HG03139 (cell line): ENCODE measurements at regions not wholly inside any gene's neighbourhood (a gene's known extent, or its start where the extent isn't known, plus 50 kb on each side); places are given as distances from the start of the nearest gene placed in this dataset.

Experiments
- ATAC-seq: cut with Tn5 transposase; IDR thresholded peaks from one replicate; pipeline ENCODE4 v1.9.1; 2021; ENCODE audit not compliant: unreplicated experiment

DNA sequence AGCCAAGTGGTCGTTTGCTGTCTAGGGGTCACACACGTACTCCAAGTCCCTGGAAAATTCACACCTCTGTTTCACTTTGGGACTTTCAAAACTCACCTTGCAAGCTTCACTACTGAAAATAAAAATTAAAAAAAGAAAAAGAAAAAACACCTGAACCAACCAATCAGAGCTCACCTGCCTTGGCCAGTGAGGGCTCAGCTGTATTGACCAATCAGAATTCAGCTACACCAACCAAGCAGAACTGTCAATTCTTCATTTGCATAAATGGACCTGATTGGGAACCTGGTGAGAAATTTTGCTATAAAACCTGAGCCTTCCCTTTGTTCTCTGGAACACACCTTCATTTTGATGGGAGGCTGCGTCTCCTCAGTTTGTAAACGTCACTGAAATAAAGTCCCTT lies 176.4 kb downstream of the TTC32 start:
- no peak for ATAC-seq

DNA sequence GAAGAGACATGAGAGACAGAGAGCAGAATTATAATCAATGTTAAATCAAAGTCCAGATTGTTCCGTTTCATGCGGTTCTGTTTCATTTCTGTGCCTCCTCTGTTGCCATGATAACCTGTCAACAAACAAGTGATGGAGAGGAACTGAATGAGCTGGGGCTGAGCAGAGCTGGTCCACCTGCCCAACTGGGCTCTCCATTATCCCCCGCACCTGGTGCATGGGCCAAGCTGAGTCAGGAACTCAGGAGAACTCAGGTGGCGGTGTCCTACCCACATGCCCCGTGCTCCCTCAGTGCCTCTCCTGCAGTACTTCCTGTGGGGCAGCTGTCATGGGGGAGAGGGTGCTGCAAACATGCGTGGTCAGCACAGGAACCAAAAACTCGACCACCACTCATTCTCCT lies 178.8 kb downstream of the TTC32 start:
- ATAC-seq, result no peak

DNA sequence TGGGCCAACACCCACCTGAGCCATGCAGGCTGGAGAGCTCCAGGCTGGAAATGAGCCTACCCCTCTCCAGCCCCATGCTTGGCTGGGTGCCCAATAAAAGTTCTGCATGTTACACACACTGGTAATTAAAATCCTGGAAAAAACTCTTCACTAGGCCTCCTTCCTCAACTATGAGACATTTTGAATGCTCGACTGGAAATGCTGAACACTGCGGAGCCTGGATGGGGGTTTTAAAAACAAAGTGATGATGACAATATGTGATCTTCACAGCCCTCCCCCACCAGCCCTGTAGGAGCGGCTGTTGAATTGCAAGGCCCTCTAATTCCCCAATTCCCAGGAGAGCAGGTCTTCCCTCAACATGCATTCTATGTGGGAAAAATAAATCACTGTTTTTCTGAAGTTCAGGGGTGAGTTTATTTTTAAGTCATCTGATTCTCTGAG lies 179.2 kb downstream of the TTC32 start:
- ATAC-seq, result no peak

DNA sequence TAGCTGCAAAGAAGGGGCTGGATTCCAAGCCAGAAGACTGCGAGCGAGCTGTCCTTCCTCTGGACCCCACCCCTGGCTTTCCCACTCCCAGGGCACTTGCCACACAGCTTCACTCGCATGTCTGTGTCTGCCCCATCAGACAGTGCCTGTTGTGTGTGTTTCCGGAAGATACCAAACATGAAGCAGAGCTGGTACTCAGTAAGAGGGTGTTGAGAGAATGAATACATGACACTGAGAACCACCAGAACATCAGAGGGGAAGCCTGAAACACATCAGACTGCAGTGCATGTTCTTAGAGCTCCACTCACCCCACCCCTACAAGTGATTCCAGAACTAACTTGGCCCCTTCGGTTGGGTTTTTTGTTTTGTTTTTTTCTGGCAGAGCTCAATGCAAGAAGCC lies 181.5 kb downstream of the TTC32 start:
- ATAC-seq, result no peak

DNA sequence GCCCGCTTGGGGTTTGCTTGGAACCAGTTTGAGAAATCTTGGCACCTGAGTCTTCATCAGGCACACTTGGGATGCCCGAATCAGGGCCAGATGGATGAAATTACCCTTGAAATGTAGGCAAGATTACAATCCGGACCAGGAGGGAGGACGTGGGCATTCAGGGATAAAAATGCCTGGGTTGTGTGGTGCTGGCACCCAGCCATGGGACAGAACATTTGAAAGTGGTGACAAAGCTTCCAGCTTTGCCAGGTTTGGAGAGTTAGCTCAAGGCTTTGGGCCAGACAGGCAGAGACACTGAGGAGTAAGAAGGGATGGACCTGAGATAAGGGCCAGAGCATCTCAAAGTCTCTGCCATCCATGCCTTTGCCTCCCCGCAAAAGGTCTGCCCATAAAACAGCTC lies 182.2 kb downstream of the TTC32 start:
- ATAC-seq, result no peak

DNA sequence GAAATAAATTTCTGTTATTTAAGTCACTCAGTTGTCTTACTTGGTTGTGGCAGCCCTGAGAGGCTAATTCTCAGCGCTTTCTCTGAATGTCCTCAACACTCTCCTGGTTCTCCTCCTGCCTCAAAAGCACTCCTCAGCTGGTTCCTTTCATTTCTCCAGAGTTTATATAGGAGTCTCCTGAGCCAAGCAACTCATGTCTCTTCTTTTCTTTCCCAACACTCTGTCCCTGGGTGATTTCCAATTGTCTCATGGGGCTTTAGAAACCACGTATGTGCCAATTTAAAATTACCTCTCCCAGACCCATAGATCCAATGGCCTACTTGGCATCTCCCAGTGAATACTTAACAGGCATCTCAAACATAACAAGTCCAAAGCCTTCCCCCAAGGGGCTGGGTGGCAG lies 184.3 kb downstream of the TTC32 start:
- ATAC-seq, result no peak

DNA sequence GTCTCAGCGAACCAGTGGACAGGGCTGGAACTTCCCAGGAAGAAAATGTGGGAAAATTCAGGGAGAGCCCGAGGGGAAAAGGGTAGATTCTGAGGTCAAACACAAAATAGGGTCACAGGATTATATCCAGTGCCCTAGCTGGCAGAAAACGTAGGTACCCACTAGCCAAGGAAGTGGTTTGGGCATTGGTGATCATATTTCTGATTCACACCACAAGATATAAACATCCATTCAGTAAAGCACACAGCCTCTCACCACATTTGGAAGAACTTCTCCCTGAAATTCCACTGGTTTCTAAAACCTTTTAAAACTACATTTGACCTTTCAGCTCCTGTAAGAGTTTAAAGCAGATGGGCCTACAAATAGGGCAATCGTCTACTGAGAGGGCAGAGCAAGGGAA lies 186.9 kb downstream of the TTC32 start:
- ATAC-seq, result no peak

DNA sequence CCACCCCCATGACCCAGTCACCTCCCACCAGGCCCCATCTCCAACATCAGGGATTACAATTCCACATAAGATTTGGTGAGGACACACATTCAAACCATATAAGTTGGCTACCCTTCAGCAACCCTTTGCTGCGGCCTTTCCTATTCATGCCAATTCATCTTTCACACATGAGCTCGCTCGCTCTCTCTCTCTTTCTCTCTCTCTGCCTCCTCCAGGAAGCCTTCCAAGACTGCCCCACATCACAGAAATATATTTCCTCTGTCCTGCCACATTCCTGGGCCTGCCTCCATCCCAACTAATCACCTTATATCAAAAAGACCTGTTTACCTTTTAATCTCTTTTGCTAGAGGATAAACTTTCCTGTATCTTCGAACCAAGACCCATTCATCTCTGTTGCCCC lies 188.9 kb downstream of the TTC32 start:
- no peak for ATAC-seq

DNA sequence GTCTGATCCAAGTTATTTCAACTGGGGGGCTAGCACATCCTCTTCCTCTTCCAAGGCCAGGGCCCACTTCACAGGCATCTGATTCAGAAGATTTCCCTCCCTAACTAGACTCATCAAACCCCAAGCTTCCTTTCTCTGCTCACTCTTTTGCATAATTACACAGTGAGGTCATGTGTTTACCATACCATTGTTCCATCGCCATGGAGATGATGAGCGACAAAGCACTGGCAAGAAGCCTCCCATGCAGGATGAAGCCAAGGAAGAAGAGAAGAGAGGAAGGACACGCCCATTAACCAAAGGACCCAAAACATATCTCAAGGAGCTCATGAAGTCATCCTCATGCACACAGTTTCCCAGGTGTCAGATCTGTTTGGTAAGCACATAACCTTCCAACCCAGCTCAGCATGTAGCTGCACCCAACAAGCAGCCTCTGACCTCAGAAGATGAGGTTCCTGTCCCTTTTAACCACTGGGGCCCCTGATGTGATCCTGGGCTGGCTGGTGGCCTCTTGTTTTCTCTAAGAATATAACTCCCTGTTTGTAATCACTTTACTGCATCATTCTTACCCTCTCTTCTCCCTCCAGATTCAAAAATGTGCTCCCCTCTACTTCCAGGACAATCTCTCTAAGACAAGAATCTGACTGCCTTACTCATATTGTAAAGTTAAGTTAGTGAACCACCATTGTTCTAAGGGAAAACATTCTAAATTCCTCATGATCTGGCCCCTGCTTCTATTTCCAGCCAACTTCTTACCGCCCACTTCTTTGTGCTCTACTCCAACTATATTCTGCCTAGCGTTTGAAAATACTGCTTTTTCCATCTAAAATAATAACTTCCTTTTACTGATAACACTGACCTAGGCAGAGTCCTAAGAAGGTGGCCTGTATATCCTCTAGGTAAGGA lies 190.1 kb downstream of the TTC32 start:
- ATAC-seq, result no peak

DNA sequence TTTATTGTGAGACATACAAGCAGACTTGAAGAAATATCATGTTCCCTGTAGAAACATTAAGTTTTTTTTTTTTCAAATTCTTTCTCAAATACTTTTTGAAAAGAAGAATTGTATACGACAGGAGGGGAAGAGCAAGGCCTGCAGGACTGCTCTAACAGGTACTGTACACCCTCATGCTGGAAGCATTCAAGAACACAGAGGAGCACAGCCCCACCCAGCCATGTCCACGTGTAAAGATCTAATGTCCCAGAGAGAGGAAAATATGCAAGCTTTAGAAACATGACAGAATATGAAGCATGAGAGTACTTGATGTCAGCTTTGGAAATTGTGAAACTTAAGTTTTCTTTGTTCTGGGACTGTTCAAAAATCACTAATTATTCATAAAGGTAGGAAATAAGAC lies 191.6 kb downstream of the TTC32 start:
- ATAC-seq, result no peak

DNA sequence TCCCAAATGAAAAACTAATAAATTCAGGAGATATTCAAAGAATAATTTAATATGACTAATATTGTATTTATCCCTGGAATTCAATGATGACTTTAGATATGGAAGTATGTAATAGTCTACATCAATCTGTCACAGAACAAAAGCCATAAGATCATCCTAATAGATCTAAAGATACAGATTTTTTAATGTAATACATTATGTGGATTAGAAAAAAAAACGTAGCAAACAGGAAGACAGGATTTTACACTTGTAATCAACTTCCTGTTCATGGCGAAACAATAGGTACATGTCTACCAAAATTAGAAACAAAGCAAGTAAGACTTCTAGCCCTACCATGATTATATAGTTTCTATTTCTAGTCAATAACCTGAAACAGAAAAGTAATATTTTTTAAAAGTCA lies 192.2 kb downstream of the TTC32 start:
- no peak for ATAC-seq

DNA sequence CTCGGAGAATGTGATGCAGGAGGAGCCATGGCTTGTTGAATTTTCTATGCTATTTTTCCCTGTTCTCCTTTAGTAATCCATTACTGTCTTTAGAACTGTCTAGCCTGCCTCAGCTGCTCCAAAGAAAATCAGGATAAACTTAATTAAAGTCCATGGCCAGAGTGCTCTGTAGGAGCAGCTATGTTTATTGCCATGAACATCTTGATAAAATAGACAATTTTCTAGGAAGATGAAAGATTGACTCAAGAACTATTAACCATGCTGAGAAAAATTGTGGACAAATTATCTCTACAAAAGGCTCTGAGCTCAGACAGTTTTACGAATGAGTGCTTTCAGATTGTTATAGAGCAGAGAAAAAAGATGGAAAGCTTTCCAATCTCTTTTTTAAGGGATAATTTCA lies 193.0 kb downstream of the TTC32 start:
- ATAC-seq, result no peak

DNA sequence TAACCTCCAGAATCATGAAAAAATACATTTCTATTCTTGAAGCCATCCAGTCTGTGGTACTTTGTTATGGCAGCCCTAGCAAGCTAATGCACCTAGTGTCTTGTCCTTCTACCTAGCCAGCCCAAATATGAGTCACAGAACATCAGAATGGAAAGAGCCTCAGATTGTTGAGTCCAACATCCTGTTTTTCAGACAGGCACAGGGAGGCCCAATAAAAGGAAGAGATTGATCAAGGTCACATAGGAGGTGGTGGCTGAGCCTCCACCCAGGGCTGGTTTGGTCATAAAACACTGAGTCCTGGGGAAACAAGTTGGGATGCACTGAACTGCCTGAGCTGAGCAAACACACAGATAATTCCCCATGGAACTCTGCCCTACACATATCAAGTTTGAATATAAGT lies 195.5 kb downstream of the TTC32 start:
- no peak for ATAC-seq

DNA sequence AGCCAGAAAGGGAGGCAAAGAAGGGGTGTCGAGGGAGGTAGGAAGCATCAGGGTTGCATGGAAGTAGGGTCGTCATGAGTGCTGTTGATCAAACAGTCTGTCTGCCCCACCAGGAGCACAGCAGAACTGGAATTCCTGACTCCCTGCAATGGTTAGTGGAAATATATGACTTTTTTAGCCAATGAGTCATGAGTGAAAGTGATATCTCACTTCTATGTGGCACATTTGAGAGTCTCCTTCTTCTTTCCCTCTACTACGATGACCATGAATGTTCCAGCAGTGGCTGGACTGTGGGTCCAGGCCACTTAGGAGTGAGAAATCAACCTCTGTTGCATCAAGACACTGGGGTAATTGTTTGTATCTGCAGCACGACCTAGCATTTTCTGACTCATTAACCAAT lies 199.5 kb downstream of the TTC32 start:
- ATAC-seq, result no peak

DNA sequence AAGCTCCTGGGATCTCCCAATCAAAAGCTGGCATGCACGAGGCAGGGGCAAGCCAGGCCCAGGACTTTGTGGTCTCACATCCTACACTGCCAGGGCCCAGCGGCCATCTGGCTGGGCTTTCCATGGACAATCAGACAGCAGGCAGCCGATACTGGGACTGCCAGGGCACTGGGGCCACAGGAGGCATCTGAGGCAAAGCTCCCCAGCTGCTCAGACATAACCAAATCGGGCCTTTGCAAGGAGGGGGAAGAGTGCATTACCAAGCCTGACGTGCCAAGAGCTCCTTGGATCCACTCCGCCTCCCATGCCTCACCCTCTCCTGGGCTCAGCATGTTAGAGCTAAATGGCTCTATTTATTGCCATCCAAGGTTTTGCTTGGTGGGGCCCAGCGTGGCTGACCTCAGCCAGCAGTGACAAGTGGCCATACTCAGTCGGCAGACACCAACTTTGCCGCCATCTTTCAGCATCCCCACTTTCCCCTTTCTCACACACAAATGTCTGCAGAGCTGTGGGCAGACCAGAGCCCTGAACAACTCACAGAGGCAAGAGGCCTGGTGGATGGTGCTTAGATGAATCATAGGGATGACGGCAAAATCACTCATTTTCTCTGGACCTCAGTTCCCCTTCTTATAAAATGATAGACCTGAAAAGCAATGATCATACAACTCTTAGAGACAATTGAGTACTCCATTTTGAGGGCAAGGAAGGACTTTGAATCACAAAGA lies 200.8 kb downstream of the TTC32 start:
- ATAC-seq, result no peak

DNA sequence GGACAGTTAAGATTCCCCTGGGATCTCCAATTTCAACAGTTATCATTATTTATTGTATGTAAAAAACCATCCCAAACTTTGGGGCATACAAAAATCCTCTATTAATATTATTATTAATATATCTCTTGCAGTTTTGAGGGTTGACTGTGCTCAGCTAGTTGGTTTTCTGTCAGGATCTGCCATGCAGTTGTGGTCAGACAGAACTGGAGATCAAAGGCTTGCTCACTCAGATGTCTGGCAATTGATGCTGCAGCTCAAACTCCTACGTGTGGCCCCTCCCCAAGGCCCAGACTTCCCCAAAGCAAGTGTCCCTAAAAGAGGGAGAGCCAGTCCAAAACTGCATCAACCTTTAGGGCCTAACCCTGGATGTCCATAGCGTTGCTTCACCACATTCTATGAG lies 204.7 kb downstream of the TTC32 start:
- no peak for ATAC-seq

DNA sequence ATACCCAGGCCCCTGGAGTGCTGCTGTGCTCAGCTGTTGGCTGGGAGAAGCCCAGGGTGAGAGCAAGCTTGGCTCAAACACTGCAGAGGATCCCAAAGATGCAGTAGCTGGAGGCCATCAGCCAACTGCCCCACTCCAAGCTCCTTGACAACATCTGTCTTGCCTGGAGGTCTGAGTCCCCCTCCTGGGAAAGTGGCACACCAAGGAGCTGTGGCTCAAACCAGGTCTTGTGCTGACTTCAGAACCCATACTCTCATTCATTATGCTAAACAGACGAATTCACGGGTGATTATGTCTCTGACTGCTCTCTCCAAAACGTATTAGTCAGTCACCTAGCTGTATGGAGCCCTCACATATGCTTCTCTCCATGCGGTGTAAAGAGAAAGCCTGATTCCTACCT lies 206.1 kb downstream of the TTC32 start:
- ATAC-seq, result no peak

DNA sequence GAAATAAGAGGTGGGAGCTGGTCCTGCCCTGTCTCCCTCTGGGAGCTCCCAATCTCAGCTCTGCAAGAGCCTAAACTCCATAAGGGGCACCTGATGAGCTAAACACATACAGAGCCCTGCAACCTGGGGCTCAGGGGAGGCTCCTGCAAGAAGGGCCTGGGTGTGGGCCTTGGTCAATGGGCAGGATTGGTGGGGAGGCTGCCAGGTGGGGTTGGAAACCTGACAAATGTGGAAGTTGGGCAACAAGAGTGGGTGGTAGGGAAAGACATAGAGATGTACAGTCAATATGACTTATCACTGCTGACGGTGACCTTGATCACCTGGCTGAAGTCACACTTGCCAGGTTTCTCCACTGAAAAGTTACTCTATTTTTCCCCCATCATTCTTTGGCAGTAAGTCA lies 209.9 kb downstream of the TTC32 start:
- ATAC-seq, result no peak

DNA sequence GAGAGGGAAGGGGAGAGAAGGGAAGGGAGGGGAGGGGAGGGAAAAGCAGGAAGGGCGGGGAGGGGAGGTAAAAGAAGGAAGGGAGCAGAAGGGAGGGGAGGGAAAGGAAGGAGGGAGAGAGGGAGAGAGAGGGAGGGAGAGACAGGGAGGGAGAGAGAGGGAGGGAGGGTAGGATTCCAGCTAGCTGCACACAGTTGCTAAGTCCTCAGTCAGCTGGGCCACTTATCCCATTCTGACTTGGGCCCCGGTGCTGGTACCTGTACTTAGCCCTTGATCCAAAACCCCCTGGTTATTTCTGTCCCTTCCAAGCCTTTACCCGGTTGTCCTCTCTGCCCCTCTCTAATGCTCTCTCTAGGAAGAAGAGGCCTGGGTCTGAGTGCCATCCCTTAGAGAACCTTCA lies 211.4 kb downstream of the TTC32 start:
- ATAC-seq, result no peak

DNA sequence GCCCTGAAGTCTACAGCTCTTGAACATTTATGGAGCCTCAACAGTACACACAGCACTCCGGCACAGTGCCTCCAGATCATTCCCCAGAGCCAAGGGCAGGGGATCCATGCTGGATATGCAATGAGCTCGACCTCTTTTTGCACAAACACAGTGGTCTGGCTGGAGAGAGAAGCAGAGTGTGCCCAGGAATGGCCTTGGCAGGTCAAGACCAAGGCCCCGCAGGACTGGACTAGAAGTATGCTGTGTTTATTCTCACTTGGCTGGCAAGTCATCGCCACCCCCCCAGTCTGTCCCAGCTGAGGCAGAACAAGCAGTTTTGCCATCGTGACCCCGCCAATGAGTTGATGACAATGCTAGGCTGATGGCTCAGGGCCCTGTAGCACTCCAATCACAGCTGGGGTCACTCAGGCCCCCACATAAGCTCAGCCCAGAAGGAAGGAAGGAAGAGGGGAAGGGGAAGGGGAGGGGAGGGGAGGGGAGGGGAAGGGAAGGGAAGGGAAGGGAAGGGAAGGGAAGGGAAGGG lies 212.1 kb downstream of the TTC32 start:
- no peak for ATAC-seq

DNA sequence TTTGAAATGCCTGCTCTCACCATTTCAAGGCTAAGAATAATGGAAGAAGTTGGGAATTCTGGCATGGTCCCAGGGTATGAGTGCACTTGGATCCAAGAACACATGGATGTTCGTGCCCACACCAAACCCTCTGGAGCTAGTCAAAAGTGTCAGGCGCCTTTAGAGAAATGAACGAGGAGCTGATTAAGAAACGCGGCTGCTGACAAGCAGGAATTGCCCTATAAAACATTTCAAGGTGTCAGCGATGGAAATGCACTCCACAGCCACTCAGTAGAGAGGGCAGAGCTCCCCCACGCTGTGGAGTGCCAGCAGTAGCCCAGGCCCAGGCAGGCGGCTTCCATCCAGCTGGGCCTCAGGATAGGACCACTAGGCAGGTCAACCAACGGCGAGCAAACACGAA lies 213.7 kb downstream of the TTC32 start:
- no peak for ATAC-seq

DNA sequence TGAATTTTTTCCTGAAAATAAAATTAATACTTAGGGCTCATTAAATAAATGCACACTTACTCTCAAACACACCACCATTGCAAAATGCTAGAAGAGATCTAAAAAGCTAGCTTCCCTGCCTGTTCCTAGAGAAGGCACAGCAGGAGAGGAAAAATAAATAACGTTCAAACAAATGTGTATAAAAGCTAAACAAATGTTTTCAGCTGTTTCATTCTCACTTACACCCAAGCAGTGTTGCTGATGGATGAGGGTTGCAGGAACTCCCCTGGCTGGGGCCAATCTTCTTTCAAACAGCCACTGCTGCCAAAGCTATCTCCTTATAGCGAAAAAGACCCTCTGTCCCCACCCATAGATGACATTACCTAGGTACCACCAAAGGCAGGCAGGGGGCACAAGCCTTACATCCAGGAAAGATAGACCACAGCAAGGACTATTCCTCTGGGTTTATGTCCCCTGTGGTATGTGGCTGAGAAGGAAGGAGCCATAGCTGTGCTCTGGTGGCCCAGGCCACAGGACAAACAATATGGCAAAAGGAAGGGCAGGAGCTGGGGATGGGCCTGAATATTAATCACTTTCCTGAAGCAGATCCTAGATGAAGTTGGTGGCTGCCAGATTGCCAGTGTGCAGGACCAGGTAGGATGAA lies 214.6 kb downstream of the TTC32 start:
- ATAC-seq, result no peak
